ENCODE measurements at regions not wholly inside any gene's neighbourhood (a gene's known extent, or its start where the extent isn't known, plus 50 kb on each side); places are given as distances from the start of the nearest gene placed in this dataset.
"Not testable (repeated sequence)": the region's sequence is repeated elsewhere in the genome, so short reads cannot be mapped to it uniquely, and the experiment has no call there.

GRCh38 chr22:27324908-27325307 is 476.6 kb downstream of the MN1 start:
- TF ChIP-seq CTCF (IDR thresholded peaks at IDR 0.05; ENCODE audit: low read depth, low read length); POLR2A (IDR thresholded peaks at IDR 0.05; ENCODE audit: extremely low read depth, insufficient read length); MYC (IDR thresholded peaks at IDR 0.05; ENCODE audit: low read depth, low read length); MAX (IDR thresholded peaks at IDR 0.05; ENCODE audit: low read depth, low read length): not testable (repeated sequence)

All from NB4 (cell line).